Kidney capillary endothelial cell (primary cell): ENCODE measurements at regions not wholly inside any gene's neighbourhood (a gene's known extent, or its start where the extent isn't known, plus 50 kb on each side); places are given as distances from the start of the nearest gene placed in this dataset.

ENCODE experiments used
- DNase-seq: peaks from one replicate; pipeline ENCODE4 v3.0.0-alpha.2; 2018; ENCODE audit warnings: low spot score

- DNase-seq, result no peak
Observed at GRCh38 chr3:150161011-150161410, 190.3 kb upstream of the PFN2 start.

GRCh38 chr3:150158943-150159625 lies 188.4 kb upstream of the PFN2 start:
- no peak for DNase-seq

- DNase-seq, result no peak
Observed at GRCh38 chr3:150152567-150152966, 181.9 kb upstream of the PFN2 start.

DNA sequence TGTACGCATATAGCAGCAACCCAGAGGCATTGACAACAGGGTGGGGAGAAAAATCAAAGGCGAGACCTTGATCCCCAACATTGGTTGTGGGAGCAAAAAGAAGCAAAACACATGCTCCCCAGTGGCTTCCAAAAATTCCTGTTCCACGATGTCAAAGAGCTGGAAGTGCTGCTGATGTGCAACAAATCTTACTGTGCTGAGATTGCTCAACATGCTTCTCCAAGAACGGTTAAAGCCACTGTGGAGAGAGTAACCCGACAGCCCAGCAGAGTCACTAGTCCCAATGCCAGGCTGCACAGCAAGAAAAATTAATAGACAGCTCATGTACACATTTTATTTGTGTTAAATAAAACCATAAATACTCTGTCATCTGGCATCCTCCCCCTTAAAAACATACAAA lies 179.9 kb upstream of the PFN2 start:
- DNase-seq, result no peak

DNA sequence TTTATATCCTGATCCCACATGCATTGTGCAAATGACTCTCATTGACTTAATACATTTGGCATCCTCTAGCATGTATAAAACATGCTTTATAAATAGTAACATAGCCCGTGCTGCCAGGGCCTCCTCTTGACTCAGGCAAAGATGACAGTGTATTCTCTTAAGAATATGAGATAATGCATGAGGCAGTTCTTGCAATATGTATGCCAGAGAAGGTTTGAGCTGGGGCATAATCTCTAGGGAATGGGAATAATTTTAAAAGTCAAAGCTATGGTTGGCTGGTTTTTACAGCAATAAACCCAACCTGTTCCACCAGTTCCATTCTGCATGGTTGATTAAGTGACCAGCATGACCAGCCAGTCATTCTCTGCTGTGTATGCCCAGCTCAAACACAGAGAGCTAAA lies 179.0 kb upstream of the PFN2 start:
- DNase-seq, result no peak

GRCh38 chr3:150148227-150148626 lies 177.5 kb upstream of the PFN2 start:
- DNase-seq, result no peak

GRCh38 chr3:150147776-150148175 lies 177.1 kb upstream of the PFN2 start:
- DNase-seq, result no peak

DNA sequence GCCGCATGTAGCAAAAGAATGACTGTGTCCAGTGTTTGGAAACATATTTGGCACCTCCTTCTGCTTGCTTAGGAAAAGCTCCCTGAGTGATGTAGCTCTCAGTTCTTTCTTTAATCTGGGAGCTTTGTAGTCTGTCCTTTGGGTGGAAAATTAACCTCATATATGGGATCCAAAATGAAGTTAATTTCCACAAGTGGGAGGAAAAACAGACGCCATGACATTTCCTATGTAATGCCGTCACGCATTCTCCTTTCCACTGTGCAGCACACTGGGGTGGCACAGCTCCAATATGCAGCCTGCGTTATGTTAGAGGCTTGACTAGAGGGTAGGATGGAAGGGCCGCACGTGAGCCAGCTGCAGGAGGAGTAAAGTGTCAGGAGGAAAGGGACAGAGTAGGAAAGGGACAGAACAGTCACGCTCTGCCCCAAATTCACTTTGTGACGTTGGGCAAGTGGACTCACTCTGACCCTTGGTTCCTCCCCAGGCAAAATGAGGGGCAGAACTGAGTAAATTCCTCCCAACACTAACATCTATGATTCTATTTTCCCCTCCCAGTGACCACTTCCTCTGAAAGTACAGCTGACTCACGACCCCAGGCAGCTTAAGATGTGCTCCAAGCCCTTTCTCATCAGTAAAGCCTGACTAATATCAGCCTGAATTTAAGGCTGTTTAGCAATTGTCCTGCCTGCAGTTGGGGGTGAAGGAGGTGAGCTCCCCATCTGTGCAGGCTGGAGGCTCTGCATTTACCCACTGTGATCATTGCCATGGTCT lies 176.5 kb upstream of the PFN2 start:
- peak; percentile 23 for DNase-seq

GRCh38 chr3:150145659-150146058 lies 175.0 kb upstream of the PFN2 start:
- DNase-seq, result no peak

DNA sequence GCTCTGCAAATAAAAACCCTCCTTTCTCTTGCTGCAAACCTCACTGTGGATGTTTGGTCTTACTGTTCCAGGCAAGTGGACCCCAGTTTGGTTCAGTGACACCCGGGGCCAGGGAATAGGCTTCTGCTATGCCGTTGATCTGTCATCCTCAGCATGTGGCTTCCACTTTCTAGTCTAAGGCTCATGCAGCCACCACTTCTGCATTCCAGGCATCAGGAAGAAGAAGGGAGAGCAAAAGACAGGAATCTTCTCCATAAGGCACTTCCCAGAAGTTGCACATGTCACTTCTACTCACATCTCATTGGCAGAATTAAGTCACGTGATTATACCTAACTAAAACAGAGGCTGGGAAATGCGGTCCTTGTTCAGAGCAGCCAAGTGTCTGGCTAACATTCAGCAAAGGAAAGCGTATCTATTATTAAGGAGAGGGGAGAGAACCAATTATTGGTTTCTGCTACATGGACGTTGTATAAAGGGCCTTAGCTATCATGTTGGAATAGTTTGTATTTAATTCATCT lies 173.6 kb upstream of the PFN2 start:
- no peak for DNase-seq

- no peak for DNase-seq
Observed at GRCh38 chr3:150142936-150143335, 172.2 kb upstream of the PFN2 start.

DNA sequence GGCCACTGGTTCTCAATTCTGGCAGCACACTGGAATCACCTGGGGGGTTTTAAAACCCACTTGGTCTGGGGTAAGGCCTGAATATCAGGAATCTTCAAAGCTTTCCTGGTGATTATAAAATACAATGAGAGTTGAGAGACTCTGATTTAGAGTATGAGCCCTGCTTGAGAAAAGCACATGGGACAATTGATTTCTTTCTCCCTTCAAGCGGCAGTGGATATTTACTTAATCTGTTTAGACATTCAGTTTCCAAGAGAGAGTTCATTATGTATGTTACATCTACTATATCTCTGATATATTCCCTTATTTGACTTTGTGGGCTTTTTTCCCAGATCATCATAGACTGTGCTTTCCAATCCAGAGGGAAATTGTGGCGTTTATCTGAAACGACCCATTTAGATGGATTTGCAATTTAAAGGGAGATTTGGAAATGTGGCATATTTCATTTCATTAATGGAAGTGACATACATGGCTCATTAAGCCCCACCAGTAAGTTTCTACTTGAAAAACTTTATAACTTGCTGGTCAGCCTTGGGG lies 171.2 kb upstream of the PFN2 start:
- DNase-seq, result no peak

- DNase-seq, result no peak
Observed at GRCh38 chr3:150140614-150141321, 170.1 kb upstream of the PFN2 start.

GRCh38 chr3:150138824-150139223 lies 168.1 kb upstream of the PFN2 start:
- no peak for DNase-seq

DNA sequence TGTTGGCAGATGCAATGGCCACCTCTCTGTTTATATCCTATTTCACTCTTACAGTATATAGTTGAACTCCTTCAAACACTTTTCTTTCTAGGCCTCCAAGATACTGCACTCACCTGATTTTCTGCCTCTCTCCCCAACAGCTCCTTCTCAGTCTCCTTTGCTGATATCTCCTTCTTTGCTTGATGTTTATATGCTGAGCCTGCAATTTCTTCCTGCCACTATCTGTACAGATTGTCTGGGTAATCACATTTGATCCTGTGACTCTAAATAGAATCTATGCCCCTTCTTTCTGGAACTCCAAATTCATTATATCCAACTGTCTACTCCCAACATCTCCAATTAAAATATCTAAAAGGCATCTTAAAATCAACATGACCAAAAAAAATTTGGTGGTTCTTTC lies 165.5 kb upstream of the PFN2 start:
- DNase-seq, result no peak

GRCh38 chr3:150135287-150135721 lies 164.6 kb upstream of the PFN2 start:
- DNase-seq, result no peak

DNA sequence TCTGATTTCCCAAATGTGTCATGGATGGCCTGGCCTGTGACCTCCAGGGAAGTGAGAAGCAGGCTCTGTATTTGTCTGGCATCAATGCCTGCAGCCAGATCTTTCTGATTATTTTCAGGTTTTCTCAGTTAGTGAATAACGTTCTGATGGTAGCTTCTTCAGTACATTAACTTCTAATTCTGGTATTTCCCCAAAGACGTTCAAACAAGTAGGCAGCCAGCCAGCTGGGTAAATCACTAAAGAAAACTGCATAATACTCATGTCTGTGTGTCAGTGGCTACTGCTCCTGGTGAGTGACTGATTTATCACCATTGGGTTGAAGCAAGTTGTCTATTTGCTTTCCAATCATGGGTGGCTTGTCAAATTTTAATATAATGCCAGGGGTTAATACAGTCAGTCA lies 162.6 kb upstream of the PFN2 start:
- no peak for DNase-seq

DNA sequence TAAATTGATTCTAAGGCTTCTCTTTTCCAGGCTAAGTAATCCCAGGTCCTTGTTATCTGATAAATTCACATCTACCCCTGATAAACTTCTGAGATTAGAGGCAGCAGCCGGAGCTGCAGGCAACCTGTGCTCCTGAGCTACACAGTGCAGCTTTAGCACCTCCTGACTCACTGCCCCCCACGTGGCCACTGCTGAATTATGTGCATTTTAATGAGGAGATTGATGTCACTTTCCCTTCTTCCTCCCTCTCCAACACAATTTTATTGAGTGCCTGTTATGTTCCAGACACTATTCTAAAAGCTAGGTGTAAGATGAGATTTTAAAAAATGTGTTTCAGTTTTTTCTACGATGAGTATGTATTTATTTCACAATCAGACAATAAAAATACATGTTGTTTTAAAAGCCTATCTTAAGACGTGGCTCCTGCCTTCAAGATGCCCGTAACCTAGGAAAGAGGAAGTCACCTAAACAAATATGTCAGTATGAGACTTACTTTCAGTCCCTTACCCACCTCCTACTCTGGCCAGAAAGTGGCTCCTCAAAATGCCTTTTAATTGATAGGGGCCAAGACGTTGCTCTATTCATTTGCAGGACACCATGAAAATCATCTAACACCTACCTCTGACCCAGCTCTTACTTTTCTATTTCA lies 161.5 kb upstream of the PFN2 start:
- no peak for DNase-seq

DNA sequence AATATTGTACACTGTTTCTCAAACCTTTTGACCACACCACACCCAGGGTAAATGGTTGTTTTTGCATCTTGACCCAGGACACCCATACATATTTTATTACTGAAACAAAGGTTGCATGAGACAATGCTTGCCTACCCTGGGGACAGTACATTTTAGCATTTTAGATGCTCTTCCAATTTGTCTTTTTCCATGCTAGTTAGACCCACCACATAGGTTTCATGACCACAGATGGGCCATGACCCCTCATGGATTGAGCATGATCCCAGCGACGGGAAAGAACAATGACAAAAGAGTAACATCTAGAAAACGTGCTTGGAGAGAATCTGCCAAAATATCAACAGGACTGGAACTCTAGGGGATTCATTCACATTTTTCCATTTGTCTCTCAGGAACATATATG lies 161.0 kb upstream of the PFN2 start:
- DNase-seq, result no peak

- no peak for DNase-seq
Observed at GRCh38 chr3:150130404-150131100, 159.9 kb upstream of the PFN2 start.

DNA sequence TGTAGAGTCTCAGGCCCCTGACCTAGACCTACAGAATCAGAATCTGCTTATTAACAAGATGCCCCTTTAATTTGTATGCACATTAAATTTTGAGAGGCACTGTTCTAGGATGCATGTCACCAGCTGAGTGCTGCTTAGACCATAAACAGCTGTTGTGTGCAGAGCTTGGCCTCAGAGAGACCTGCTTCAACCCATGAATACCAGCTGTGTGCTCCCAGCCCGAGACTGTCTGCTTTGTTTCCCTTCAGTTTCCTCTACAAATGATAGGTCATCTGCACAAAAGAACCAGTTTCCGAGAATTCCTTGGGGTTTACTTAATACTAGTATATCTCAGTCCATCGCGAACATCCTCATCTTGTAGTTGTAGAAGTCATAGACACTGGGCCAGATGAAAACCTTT lies 158.5 kb upstream of the PFN2 start:
- no peak for DNase-seq
